H1 (cell line): ENCODE measurements at regions not wholly inside any gene's neighbourhood (a gene's known extent, or its start where the extent isn't known, plus 50 kb on each side); places are given as distances from the start of the nearest gene placed in this dataset.

Source experiments
- CBX8 ChIP-seq: fragments of 300-800, 300-1000 bp; sonication (generic); IDR thresholded peaks from 2 replicates; pipeline ENCODE4 v1.7.1; 2016; ENCODE audit warnings: low read depth, low read length, borderline replicate concordance
- E2F6 ChIP-seq: IDR thresholded peaks from 2 replicates; pipeline ENCODE4 v1.6.1; 2012; ENCODE audit warnings: inconsistent platforms
- GABPA ChIP-seq: IDR thresholded peaks from 2 replicates; pipeline ENCODE4 v1.6.1; 2011; ENCODE audit warnings: mild to moderate bottlenecking, low read length, moderate library complexity, borderline replicate concordance; ENCODE audit not compliant: insufficient read depth

DNA sequence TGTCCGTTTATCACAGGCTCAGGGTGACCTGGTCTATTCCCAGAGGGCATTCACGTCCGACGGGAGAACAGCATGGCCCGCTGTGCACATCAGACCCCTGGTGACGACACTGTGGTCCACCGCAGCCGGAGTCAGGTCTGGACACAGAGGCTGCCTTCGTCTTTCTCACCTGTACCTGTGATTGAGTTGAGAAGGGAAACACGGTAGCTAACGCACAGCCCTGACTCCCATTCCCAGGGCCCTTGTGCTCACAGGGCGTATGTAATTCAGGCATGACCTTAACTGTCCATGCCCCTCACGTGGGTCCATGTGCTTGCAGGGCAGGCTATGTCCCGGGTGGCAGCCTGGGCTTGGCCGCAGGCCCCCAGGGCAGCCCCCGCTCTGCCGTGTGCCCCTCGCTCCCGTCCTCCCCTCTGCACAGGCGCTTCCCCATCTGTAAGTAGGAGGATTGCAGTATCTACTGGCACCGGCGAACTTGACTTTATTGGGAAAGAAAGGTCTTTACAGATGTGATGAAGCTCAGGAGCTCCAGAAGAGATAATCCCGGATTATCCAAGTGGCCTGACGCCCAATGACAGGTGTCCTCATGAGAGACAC, 221.3 kb upstream of the TCERG1L start (continued):
- no peak for TF ChIP-seq E2F6
- no peak for TF ChIP-seq CBX8
- TF ChIP-seq GABPA = no peak
